Body of pancreas (tissue), 4 donors: ENCODE measurements at regions not wholly inside any gene's neighbourhood (a gene's known extent, or its start where the extent isn't known, plus 50 kb on each side); places are given as distances from the start of the nearest gene placed in this dataset.

ENCODE experiments used
- POLR2A ChIP-seq, 3 donors: fragments of 450-650 bp; IDR thresholded peaks; one replicate each; pipeline ENCODE4 v1.6.1; 2016; ENCODE audit warnings: antibody characterized with exemption in 3 of 3, mild to moderate bottlenecking in 2 of 3
- TF ChIP-seq, protein P1 (sequence below), 7 experiments: fragments of 450-650 bp in 4 of 7; fragments of 200-600 bp in 3 of 7; sonication (generic) in 3 of 7; IDR thresholded peaks; one replicate each; pipeline ENCODE4 v1.5.1; 2016 to 2019; ENCODE audit warnings: antibody characterized with exemption in 7 of 7

DNA sequence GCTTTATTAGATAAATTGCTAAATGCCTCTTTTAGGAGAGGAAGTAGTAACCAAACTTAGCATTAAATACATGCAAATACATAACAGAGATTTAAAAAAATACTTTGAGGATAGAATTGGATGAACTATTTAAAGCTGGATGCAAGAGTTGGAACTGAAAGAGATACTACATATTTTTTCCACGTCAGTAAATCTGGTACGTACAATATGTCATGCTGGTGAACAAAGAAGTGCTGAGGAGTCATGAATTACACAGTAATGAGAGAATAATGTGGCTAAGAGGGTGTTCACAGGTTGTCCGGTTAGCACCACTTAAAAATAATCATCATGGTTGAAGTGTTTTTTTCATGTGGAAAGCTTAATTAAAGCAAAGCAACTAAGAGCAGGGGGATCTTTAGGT is 184.1 kb upstream of the FRMPD4 start:
- TF ChIP-seq, protein P1, sequence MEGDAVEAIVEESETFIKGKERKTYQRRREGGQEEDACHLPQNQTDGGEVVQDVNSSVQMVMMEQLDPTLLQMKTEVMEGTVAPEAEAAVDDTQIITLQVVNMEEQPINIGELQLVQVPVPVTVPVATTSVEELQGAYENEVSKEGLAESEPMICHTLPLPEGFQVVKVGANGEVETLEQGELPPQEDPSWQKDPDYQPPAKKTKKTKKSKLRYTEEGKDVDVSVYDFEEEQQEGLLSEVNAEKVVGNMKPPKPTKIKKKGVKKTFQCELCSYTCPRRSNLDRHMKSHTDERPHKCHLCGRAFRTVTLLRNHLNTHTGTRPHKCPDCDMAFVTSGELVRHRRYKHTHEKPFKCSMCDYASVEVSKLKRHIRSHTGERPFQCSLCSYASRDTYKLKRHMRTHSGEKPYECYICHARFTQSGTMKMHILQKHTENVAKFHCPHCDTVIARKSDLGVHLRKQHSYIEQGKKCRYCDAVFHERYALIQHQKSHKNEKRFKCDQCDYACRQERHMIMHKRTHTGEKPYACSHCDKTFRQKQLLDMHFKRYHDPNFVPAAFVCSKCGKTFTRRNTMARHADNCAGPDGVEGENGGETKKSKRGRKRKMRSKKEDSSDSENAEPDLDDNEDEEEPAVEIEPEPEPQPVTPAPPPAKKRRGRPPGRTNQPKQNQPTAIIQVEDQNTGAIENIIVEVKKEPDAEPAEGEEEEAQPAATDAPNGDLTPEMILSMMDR (IDR thresholded peaks at IDR 0.05) = no peak
- TF ChIP-seq POLR2A (IDR thresholded peaks at IDR 0.05) = no peak
